ENCODE measurements at regions not wholly inside any gene's neighbourhood (a gene's known extent, or its start where the extent isn't known, plus 50 kb on each side); places are given as distances from the start of the nearest gene placed in this dataset.
A peak's percentile ranks its signal among the peaks of the same experiment; 100 is the strongest.

GRCh38 chr6:4344317-4344899 lies 209.0 kb upstream of the ECI2 start:
- peaks cover 19% of the 10 kb centered on the region for H3K79me1 ChIP-seq (ENCODE audit: low read length)
- H2BK5ac ChIP-seq (ENCODE audit: low read depth, low read length, poor library complexity) = no peak overlapping the region
- peak overlapping the region; percentile 8 for H2BK12ac ChIP-seq (ENCODE audit: low read length)
- no peaks in the 10 kb centered on the region for H3K9me3 ChIP-seq (ENCODE audit: insufficient read depth, low read depth, low read length)
- no CpG with 5 or more reads among the region's 10 CpGs for WGBS (ENCODE audit: extremely low coverage, insufficient coverage, insufficient read length)
- DNase-seq = peak; percentile 18 to 32
- peaks cover 20 to 21% of the 10 kb centered on the region in 2 experiments for H3K4me1 ChIP-seq (ENCODE audit: control insufficient read depth in 1 of 2, insufficient read depth in 2 of 2, low read length in 2 of 2)
- H3K18ac ChIP-seq (ENCODE audit: low read length) = no peak overlapping the region
- H2AK5ac ChIP-seq (ENCODE audit: low read length) = no peak overlapping the region
- peaks cover 0 to 4% of the 10 kb centered on the region in 2 experiments for H3K36me3 ChIP-seq (ENCODE audit: control insufficient read depth in 1 of 2, insufficient read depth in 2 of 2, low read length in 2 of 2)
- no peaks in the 10 kb centered on the region for H3K79me2 ChIP-seq (ENCODE audit: control insufficient read depth, insufficient read depth, low read length, poor library complexity)
- H4K91ac ChIP-seq (ENCODE audit: low read depth, low read length) = peak overlapping the region; percentile 33
- H3K4ac ChIP-seq (ENCODE audit: low read depth, low read length) = no peak overlapping the region
- no peak overlapping the region for H2BK120ac ChIP-seq (ENCODE audit: insufficient read depth, low read length, poor library complexity)
- H4K12ac ChIP-seq (ENCODE audit: low read depth, low read length) = no peak overlapping the region
- H3K23ac ChIP-seq (ENCODE audit: low read length) = no peak overlapping the region
- no peak overlapping the region for H3K4me2 ChIP-seq (ENCODE audit: low read length)
- H2AFZ ChIP-seq (ENCODE audit: insufficient read depth, low read length, poor library complexity) = no peak overlapping the region
- no peak overlapping the region for H3K27ac ChIP-seq (ENCODE audit: low read depth, low read length)
- no peak overlapping the region for H4K8ac ChIP-seq (ENCODE audit: low read depth, low read length)
- H3K4me3 ChIP-seq (ENCODE audit: low read depth, low read length) = no peak overlapping the region
- H3K14ac ChIP-seq (ENCODE audit: low read length) = no peak overlapping the region
- H3K27me3 ChIP-seq (ENCODE audit: insufficient read depth, low read length) = no peaks in the 10 kb centered on the region
- no peak overlapping the region for H3K9ac ChIP-seq (ENCODE audit: low read length)

DNA sequence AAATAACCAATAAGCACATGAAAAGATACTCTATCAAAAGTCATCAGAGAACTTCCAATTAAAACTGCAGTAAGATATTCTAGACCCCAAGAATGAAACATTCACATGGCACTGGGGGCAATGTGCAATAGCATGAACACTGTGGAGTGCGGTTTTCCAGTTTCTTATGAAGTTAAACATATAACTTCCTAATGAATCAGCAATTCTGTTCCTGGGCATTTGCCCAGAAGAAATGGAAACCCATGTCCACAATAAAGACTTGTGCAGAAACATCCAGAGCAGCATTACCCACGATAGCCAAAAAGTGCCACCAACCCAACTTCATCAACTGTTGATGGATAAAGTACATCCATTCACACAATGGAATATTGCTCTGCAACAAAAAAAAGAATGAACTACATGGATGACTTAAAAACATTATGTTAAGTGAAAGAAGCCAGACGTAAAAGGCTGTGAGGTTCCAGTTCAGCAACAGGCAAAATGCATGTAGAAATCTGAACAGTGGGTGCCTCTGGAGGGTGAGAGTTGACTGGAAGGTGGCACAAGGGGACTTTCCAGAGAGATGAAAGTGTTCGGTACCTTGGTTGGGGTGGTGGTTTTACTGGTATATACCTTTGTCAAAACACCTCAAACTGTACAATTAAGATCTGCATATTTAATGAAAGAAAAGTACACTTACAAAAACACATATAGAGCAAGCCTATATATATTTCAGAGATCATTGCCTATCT lies 207.2 kb upstream of the ECI2 start:
- no peak overlapping the region for H2AFZ ChIP-seq (ENCODE audit: insufficient read depth, low read length, poor library complexity)
- no peak overlapping the region for H3K23ac ChIP-seq (ENCODE audit: low read length)
- H3K27me3 ChIP-seq (ENCODE audit: insufficient read depth, low read length) = no peaks in the 10 kb centered on the region
- no peak overlapping the region for H4K8ac ChIP-seq (ENCODE audit: low read depth, low read length)
- H2BK120ac ChIP-seq (ENCODE audit: insufficient read depth, low read length, poor library complexity) = no peak overlapping the region
- no peak overlapping the region for H3K4me2 ChIP-seq (ENCODE audit: low read length)
- H2AK5ac ChIP-seq (ENCODE audit: low read length) = no peak overlapping the region
- H3K79me1 ChIP-seq (ENCODE audit: low read length) = peaks cover 20% of the 10 kb centered on the region
- H3K36me3 ChIP-seq (ENCODE audit: control insufficient read depth in 1 of 2, insufficient read depth in 2 of 2, low read length in 2 of 2) = peaks cover under 1 to 4% of the 10 kb centered on the region in 2 experiments
- no peak overlapping the region for H2BK12ac ChIP-seq (ENCODE audit: low read length)
- no peak overlapping the region for H4K91ac ChIP-seq (ENCODE audit: low read depth, low read length)
- H3K4me1 ChIP-seq (ENCODE audit: control insufficient read depth in 1 of 2, insufficient read depth in 2 of 2, low read length in 2 of 2) = peaks cover 10 to 14% of the 10 kb centered on the region in 2 experiments
- no peak overlapping the region for H3K27ac ChIP-seq (ENCODE audit: low read depth, low read length)
- no peak for DNase-seq
- no peak overlapping the region for H3K14ac ChIP-seq (ENCODE audit: low read length)
- no peak overlapping the region for H3K9ac ChIP-seq (ENCODE audit: low read length)
- H3K18ac ChIP-seq (ENCODE audit: low read length) = no peak overlapping the region
- H4K12ac ChIP-seq (ENCODE audit: low read depth, low read length) = no peak overlapping the region
- H3K9me3 ChIP-seq (ENCODE audit: insufficient read depth, low read depth, low read length) = no peaks in the 10 kb centered on the region
- WGBS (ENCODE audit: extremely low coverage, insufficient coverage, insufficient read length) = no CpG with 5 or more reads among the region's 4 CpGs
- H3K4me3 ChIP-seq (ENCODE audit: low read depth, low read length) = no peak overlapping the region
- H3K79me2 ChIP-seq (ENCODE audit: control insufficient read depth, insufficient read depth, low read length, poor library complexity) = no peaks in the 10 kb centered on the region
- H3K4ac ChIP-seq (ENCODE audit: low read depth, low read length) = no peak overlapping the region
- H2BK5ac ChIP-seq (ENCODE audit: low read depth, low read length, poor library complexity) = no peak overlapping the region

- WGBS (ENCODE audit: extremely low coverage, insufficient coverage, insufficient read length) = no CpG with 5 or more reads among the region's 5 CpGs
- H3K4me1 ChIP-seq (ENCODE audit: control insufficient read depth in 1 of 2, insufficient read depth in 2 of 2, low read length in 2 of 2) = peaks cover 0 to 7% of the 10 kb centered on the region in 2 experiments
Observed at GRCh38 chr6:4341078-4341797, 205.9 kb upstream of the ECI2 start.

GRCh38 chr6:4340544-4340943 lies 205.2 kb upstream of the ECI2 start:
- no peak overlapping the region for H3K4ac ChIP-seq (ENCODE audit: low read depth, low read length)
- no peak overlapping the region for H4K8ac ChIP-seq (ENCODE audit: low read depth, low read length)
- H3K9me3 ChIP-seq (ENCODE audit: insufficient read depth, low read depth, low read length) = peaks cover 2% of the 10 kb centered on the region
- peaks cover 13% of the 10 kb centered on the region for H3K79me1 ChIP-seq (ENCODE audit: low read length)
- H3K18ac ChIP-seq (ENCODE audit: low read length) = no peak overlapping the region
- no peak overlapping the region for H3K23ac ChIP-seq (ENCODE audit: low read length)
- peak overlapping the region; percentile 26 for H2BK120ac ChIP-seq (ENCODE audit: insufficient read depth, low read length, poor library complexity)
- H3K27ac ChIP-seq (ENCODE audit: low read depth, low read length) = no peak overlapping the region
- H3K9ac ChIP-seq (ENCODE audit: low read length) = no peak overlapping the region
- no CpG with 5 or more reads among the region's 7 CpGs for WGBS (ENCODE audit: extremely low coverage, insufficient coverage, insufficient read length)
- H3K4me1 ChIP-seq (ENCODE audit: control insufficient read depth in 1 of 2, insufficient read depth in 2 of 2, low read length in 2 of 2) = peaks cover 0 to 7% of the 10 kb centered on the region in 2 experiments
- no peak for DNase-seq
- H3K36me3 ChIP-seq (ENCODE audit: control insufficient read depth in 1 of 2, insufficient read depth in 2 of 2, low read length in 2 of 2) = peaks cover 2 to 4% of the 10 kb centered on the region in 2 experiments
- H2AFZ ChIP-seq (ENCODE audit: insufficient read depth, low read length, poor library complexity) = no peak overlapping the region
- H2BK12ac ChIP-seq (ENCODE audit: low read length) = peak overlapping the region; percentile 85
- no peak overlapping the region for H3K4me2 ChIP-seq (ENCODE audit: low read length)
- H4K91ac ChIP-seq (ENCODE audit: low read depth, low read length) = peak overlapping the region; percentile 49
- no peaks in the 10 kb centered on the region for H3K79me2 ChIP-seq (ENCODE audit: control insufficient read depth, insufficient read depth, low read length, poor library complexity)
- peak overlapping the region; percentile 57 for H2AK5ac ChIP-seq (ENCODE audit: low read length)
- H2BK5ac ChIP-seq (ENCODE audit: low read depth, low read length, poor library complexity) = no peak overlapping the region
- no peaks in the 10 kb centered on the region for H3K27me3 ChIP-seq (ENCODE audit: insufficient read depth, low read length)
- H3K14ac ChIP-seq (ENCODE audit: low read length) = no peak overlapping the region
- H4K12ac ChIP-seq (ENCODE audit: low read depth, low read length) = no peak overlapping the region
- H3K4me3 ChIP-seq (ENCODE audit: low read depth, low read length) = no peak overlapping the region

More at GRCh38 chr6:4341078-4341797, 205.9 kb upstream of the ECI2 start:
- H4K8ac ChIP-seq (ENCODE audit: low read depth, low read length) = no peak overlapping the region
- H3K27me3 ChIP-seq (ENCODE audit: insufficient read depth, low read length) = no peaks in the 10 kb centered on the region
- peak overlapping the region; percentile 46 for H2BK12ac ChIP-seq (ENCODE audit: low read length)
- H3K23ac ChIP-seq (ENCODE audit: low read length) = no peak overlapping the region
- H4K12ac ChIP-seq (ENCODE audit: low read depth, low read length) = no peak overlapping the region
- H2BK5ac ChIP-seq (ENCODE audit: low read depth, low read length, poor library complexity) = no peak overlapping the region
- peaks cover 14% of the 10 kb centered on the region for H3K79me1 ChIP-seq (ENCODE audit: low read length)
- no peak for DNase-seq
- no peak overlapping the region for H3K27ac ChIP-seq (ENCODE audit: low read depth, low read length)
- H2BK120ac ChIP-seq (ENCODE audit: insufficient read depth, low read length, poor library complexity) = no peak overlapping the region
- no peak overlapping the region for H2AK5ac ChIP-seq (ENCODE audit: low read length)
- H3K18ac ChIP-seq (ENCODE audit: low read length) = no peak overlapping the region
- no peak overlapping the region for H3K4ac ChIP-seq (ENCODE audit: low read depth, low read length)
- H3K9me3 ChIP-seq (ENCODE audit: insufficient read depth, low read depth, low read length) = no peaks in the 10 kb centered on the region
- no peak overlapping the region for H3K14ac ChIP-seq (ENCODE audit: low read length)
- no peak overlapping the region for H3K9ac ChIP-seq (ENCODE audit: low read length)
- no peak overlapping the region for H4K91ac ChIP-seq (ENCODE audit: low read depth, low read length)
- no peak overlapping the region for H3K4me3 ChIP-seq (ENCODE audit: low read depth, low read length)
- no peaks in the 10 kb centered on the region for H3K79me2 ChIP-seq (ENCODE audit: control insufficient read depth, insufficient read depth, low read length, poor library complexity)
- H3K4me2 ChIP-seq (ENCODE audit: low read length) = no peak overlapping the region
- peaks cover 2 to 4% of the 10 kb centered on the region in 2 experiments for H3K36me3 ChIP-seq (ENCODE audit: control insufficient read depth in 1 of 2, insufficient read depth in 2 of 2, low read length in 2 of 2)
- H2AFZ ChIP-seq (ENCODE audit: insufficient read depth, low read length, poor library complexity) = no peak overlapping the region
